GM18507 (cell line): ENCODE measurements at regions not wholly inside any gene's neighbourhood (a gene's known extent, or its start where the extent isn't known, plus 50 kb on each side); places are given as distances from the start of the nearest gene placed in this dataset.

Experiments
- DNase-seq: peaks from one replicate; pipeline ENCODE4 v3.0.0; 2011; ENCODE audit warnings: low read depth; ENCODE audit not compliant: insufficient read length; ENCODE audit errors: extremely low spot score
- FAIRE-seq: peaks from 2 replicates; lab custom pipeline; 2011; peaks lifted over from hg19 to GRCh38; lab: Jason Lieb, UNC

GRCh38 chr2:146324951-146325350 lies 1519.9 kb upstream of the ACVR2A start:
- DNase-seq (no peak), FAIRE-seq (no peak)

- FAIRE-seq (no peak), DNase-seq (no peak)
Observed at GRCh38 chr2:146323564-146323963, 1521.3 kb upstream of the ACVR2A start.

- no peak for FAIRE-seq
- DNase-seq = no peak
Observed at GRCh38 chr2:146321175-146321574, 1523.7 kb upstream of the ACVR2A start.

GRCh38 chr2:146317959-146318358 lies 1526.9 kb upstream of the ACVR2A start:
- FAIRE-seq (no peak), DNase-seq (no peak)

- no peak for FAIRE-seq
- no peak for DNase-seq
Observed at GRCh38 chr2:146312899-146313298, 1531.9 kb upstream of the ACVR2A start.

- DNase-seq (no peak), FAIRE-seq (no peak)
Observed at GRCh38 chr2:146305164-146305563, 1539.7 kb upstream of the ACVR2A start.

GRCh38 chr2:146301287-146301686 lies 1543.5 kb upstream of the ACVR2A start:
- no peak for DNase-seq
- FAIRE-seq = no peak

- DNase-seq = no peak
- FAIRE-seq = no peak
Observed at GRCh38 chr2:146295080-146295670, 1549.7 kb upstream of the ACVR2A start.

GRCh38 chr2:146287281-146287680 lies 1557.5 kb upstream of the ACVR2A start:
- no peak for FAIRE-seq

GRCh38 chr2:146278881-146279280 lies 1565.9 kb upstream of the ACVR2A start:
- DNase-seq (no peak), FAIRE-seq (no peak)

More at GRCh38 chr2:146287281-146287680, 1557.5 kb upstream of the ACVR2A start:
- no peak for DNase-seq

- FAIRE-seq = no peak
- no peak for DNase-seq
Observed at GRCh38 chr2:146271131-146271831, 1573.5 kb upstream of the ACVR2A start.

GRCh38 chr2:146270618-146271017 lies 1574.2 kb upstream of the ACVR2A start:
- DNase-seq (no peak), FAIRE-seq (no peak)

GRCh38 chr2:146267093-146267492 lies 1577.7 kb upstream of the ACVR2A start:
- no peak for FAIRE-seq
- DNase-seq = no peak

- no peak for DNase-seq
- no peak for FAIRE-seq
Observed at GRCh38 chr2:146265656-146266055, 1579.2 kb upstream of the ACVR2A start.

- DNase-seq = no peak
- no peak for FAIRE-seq
Observed at GRCh38 chr2:146262606-146263005, 1582.2 kb upstream of the ACVR2A start.

- no peak for DNase-seq
- FAIRE-seq = no peak
Observed at GRCh38 chr2:146260551-146260950, 1584.3 kb upstream of the ACVR2A start.

- DNase-seq (no peak), FAIRE-seq (no peak)
Observed at GRCh38 chr2:146259816-146260215, 1585.0 kb upstream of the ACVR2A start.

GRCh38 chr2:146258071-146258470 lies 1586.8 kb upstream of the ACVR2A start:
- DNase-seq (no peak), FAIRE-seq (no peak)

GRCh38 chr2:146252119-146252518 lies 1592.7 kb upstream of the ACVR2A start:
- FAIRE-seq = no peak
- no peak for DNase-seq

GRCh38 chr2:146251328-146251727 lies 1593.5 kb upstream of the ACVR2A start:
- no peak for FAIRE-seq
- no peak for DNase-seq

GRCh38 chr2:146246736-146247523 lies 1597.9 kb upstream of the ACVR2A start:
- DNase-seq (no peak), FAIRE-seq (no peak)
